Stomach (tissue), 8 donors: ENCODE measurements at regions not wholly inside any gene's neighbourhood (a gene's known extent, or its start where the extent isn't known, plus 50 kb on each side); places are given as distances from the start of the nearest gene placed in this dataset.

Source experiments
- DNase-seq, 2 donors: peaks; one replicate each; pipeline versions ENCODE4 v3.0.0 to v3.0.0-alpha.2; 2013 to 2019
- H3K27ac ChIP-seq, 5 donors: fragments of 200-600 bp in 4 of 5; sonication (generic) in 4 of 5; one replicate each; pipeline ENCODE4 v1.5.1; 2013 to 2019; ENCODE audit warnings: mild to moderate bottlenecking in 1 of 5, moderate library complexity in 1 of 5
- H3K27me3 ChIP-seq, 3 donors: fragments of 200-600 bp; sonication (generic); one replicate each; pipeline ENCODE4 v1.5.1; 2017 to 2019; ENCODE audit warnings: mixed run types in 1 of 3
- H3K36me3 ChIP-seq, 4 donors: fragments of 200-600 bp; sonication (generic); 1 replicate in 3 of 4; 2 replicates in 1 of 4; pipeline ENCODE4 v1.5.1; 2016 to 2019
- H3K4me1 ChIP-seq, 4 donors: fragments of 200-600 bp; sonication (generic); one replicate each; pipeline ENCODE4 v1.5.1; 2016 to 2019
- H3K4me3 ChIP-seq, 4 donors: fragments of 200-600 bp; sonication (generic) in 3 of 4; one replicate each; pipeline ENCODE4 v1.5.1; 2016 to 2019; ENCODE audit warnings: mild to moderate bottlenecking in 1 of 4
- H3K9me3 ChIP-seq, 4 donors: fragments of 200-600 bp; sonication (generic); one replicate each; pipeline ENCODE4 v1.5.1; 2016 to 2019
- EP300 ChIP-seq: sonication (generic); formaldehyde crosslinking; IDR thresholded peaks from one replicate; pipeline ENCODE4 v1.6.1; 2017; ENCODE audit warnings: antibody characterized with exemption
- POLR2A ChIP-seq, 4 donors: fragments of 450-650 bp; IDR thresholded peaks; one replicate each; pipeline ENCODE4 v1.6.1; 2016; ENCODE audit warnings: antibody characterized with exemption in 4 of 4, control low read depth in 2 of 4, mild to moderate bottlenecking in 1 of 4, moderate library complexity in 1 of 4
- POLR2AphosphoS5 ChIP-seq, 3 donors: sonication (generic); formaldehyde crosslinking; IDR thresholded peaks; one replicate each; pipeline ENCODE4 v1.6.1; 2016; ENCODE audit warnings: antibody characterized with exemption in 3 of 3
- WGBS, 5 donors: extraction: QIAGEN DNeasy Blood & Tissue Kit in 3 of 5; methylation state at CpG; one replicate each; pipeline versions ENCODE4 v1.1.5 to v1.1.7; 2013 to 2018; 5-methylcytosine and 5-hydroxymethylcytosine counted together
- intact Hi-C: fragments of 100-400 bp; cut with DNase I; formaldehyde crosslinking; loops from one replicate; pipeline ENCODE4 v1.15.1; 2023; ENCODE audit warnings: low total_unique reads
- TF ChIP-seq, protein P1 (sequence below), 7 experiments: fragments of 450-650 bp in 4 of 7; fragments of 200-600 bp in 3 of 7; sonication (generic) in 3 of 7; IDR thresholded peaks; one replicate each; pipeline ENCODE4 v1.5.1; 2016 to 2019; ENCODE audit warnings: antibody characterized with exemption in 7 of 7, control low read depth in 2 of 7, mild to moderate bottlenecking in 1 of 7
- donor health status: healthy with polysubstance abuse.
- donor health status: Bipolar disorder and iron deficiency.
- donor health status: healthy.

GRCh38 chr6:105875974-105876640 is 210.0 kb upstream of the PRDM1 start:
- WGBS, 5 donors = 52 to 76% (median 61%) methylated on average over 11 of the region's 11 CpGs
- Histone ChIP-seq H3K9me3 (no peaks in the 10 kb centered on the region), H3K4me1 (peaks cover 0 to 14% (median 11%) of the 10 kb centered on the region in 4 donors), H3K36me3 (no peaks in the 10 kb centered on the region), H3K4me3 (no peak overlapping the region), H3K27ac (no peak overlapping the region), H3K27me3 (no peaks in the 10 kb centered on the region)
- intact Hi-C loops = no loop called here
- no peak for DNase-seq
- TF ChIP-seq POLR2AphosphoS5 (IDR thresholded peaks at IDR 0.05) (no peak), EP300 (no peak), POLR2A (IDR thresholded peaks at IDR 0.05) (no peak)
- TF ChIP-seq, protein P1, sequence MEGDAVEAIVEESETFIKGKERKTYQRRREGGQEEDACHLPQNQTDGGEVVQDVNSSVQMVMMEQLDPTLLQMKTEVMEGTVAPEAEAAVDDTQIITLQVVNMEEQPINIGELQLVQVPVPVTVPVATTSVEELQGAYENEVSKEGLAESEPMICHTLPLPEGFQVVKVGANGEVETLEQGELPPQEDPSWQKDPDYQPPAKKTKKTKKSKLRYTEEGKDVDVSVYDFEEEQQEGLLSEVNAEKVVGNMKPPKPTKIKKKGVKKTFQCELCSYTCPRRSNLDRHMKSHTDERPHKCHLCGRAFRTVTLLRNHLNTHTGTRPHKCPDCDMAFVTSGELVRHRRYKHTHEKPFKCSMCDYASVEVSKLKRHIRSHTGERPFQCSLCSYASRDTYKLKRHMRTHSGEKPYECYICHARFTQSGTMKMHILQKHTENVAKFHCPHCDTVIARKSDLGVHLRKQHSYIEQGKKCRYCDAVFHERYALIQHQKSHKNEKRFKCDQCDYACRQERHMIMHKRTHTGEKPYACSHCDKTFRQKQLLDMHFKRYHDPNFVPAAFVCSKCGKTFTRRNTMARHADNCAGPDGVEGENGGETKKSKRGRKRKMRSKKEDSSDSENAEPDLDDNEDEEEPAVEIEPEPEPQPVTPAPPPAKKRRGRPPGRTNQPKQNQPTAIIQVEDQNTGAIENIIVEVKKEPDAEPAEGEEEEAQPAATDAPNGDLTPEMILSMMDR (IDR thresholded peaks at IDR 0.05) = no peak

DNA sequence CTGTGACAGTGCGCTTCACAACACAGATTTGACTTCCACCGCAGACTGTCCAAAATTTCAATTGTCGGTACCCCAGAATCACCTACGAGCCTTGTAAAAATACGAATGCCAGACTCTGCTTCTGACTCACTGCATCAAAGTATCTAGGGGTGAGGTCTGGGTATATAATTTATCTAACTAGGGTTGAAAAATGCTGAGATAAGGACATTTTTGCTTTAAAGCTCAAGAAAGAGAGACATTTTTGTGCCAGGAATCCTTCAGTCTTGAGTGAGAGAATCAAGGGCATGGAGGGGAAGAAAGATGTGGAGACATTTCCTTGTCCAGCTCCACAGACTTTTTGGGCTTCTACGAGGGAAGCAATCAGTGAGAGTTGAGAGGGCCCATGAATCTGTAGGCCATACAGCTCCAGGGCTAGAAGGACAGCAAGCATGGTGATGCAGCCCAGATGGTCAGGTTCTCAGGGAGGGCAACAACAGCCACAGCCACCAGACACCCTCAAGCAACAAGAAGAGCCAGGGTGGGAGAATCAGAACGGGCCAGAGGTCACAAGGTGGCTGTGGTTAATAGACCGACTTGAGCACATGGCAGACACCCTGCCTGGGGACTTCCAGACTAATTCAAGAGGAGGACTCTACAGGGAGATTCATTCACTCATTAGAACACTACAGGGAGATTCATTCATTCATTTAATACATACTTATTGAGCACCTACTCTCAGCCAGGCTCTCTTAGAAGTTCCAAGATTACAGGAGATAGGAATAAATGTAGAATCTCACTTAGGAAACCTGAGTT is 211.1 kb upstream of the PRDM1 start:
- H3K27me3 ChIP-seq = no peaks in the 10 kb centered on the region
- DNase-seq = no peak
- H3K27ac ChIP-seq = no peak overlapping the region
- peaks cover 0 to 14% (median 11%) of the 10 kb centered on the region in 4 donors for H3K4me1 ChIP-seq
- intact Hi-C loops = no loop called here
- WGBS, 5 donors = 83 to 95% (median 92%) methylated on average over 8 of the region's 8 CpGs
- TF ChIP-seq POLR2AphosphoS5 (IDR thresholded peaks at IDR 0.05) (no peak), EP300 (no peak), POLR2A (IDR thresholded peaks at IDR 0.05) (no peak)
- TF ChIP-seq, protein P1 (IDR thresholded peaks at IDR 0.05) = no peak
- H3K9me3 ChIP-seq = no peaks in the 10 kb centered on the region
- H3K4me3 ChIP-seq = no peak overlapping the region
- H3K36me3 ChIP-seq = no peaks in the 10 kb centered on the region

- H3K27ac ChIP-seq = no peak overlapping the region
Observed at GRCh38 chr6:105873799-105874198, 212.3 kb upstream of the PRDM1 start.

GRCh38 chr6:105873211-105873704 is 212.9 kb upstream of the PRDM1 start:
- no peak overlapping the region for H3K27ac ChIP-seq
- peaks cover 0 to 14% (median 11%) of the 10 kb centered on the region in 4 donors for H3K4me1 ChIP-seq
- H3K9me3 ChIP-seq = no peaks in the 10 kb centered on the region
- H3K4me3 ChIP-seq = no peak overlapping the region
- TF ChIP-seq EP300 (no peak), POLR2A (IDR thresholded peaks at IDR 0.05) (no peak), POLR2AphosphoS5 (IDR thresholded peaks at IDR 0.05) (no peak)
- TF ChIP-seq, protein P1 (IDR thresholded peaks at IDR 0.05) = no peak
- no peaks in the 10 kb centered on the region for H3K36me3 ChIP-seq
- DNase-seq = peak in 1 of 2 donors; percentile 54
- intact Hi-C loops = no loop called here
- WGBS, 5 donors = 5 to 15% (median 5%) methylated on average over 2 of the region's 2 CpGs
- no peaks in the 10 kb centered on the region for H3K27me3 ChIP-seq

More at GRCh38 chr6:105873799-105874198, 212.3 kb upstream of the PRDM1 start:
- Histone ChIP-seq H3K4me1 (peaks cover 0 to 14% (median 11%) of the 10 kb centered on the region in 4 donors), H3K9me3 (no peaks in the 10 kb centered on the region), H3K4me3 (no peak overlapping the region), H3K36me3 (no peaks in the 10 kb centered on the region), H3K27me3 (no peaks in the 10 kb centered on the region)
- intact Hi-C loops = no loop called here
- WGBS, 5 donors = 27 to 54% (median 48%) methylated on average over 3 of the region's 3 CpGs
- TF ChIP-seq POLR2A (IDR thresholded peaks at IDR 0.05) (no peak), EP300 (no peak), POLR2AphosphoS5 (IDR thresholded peaks at IDR 0.05) (no peak)
- TF ChIP-seq, protein P1 (IDR thresholded peaks at IDR 0.05) = no peak
- no peak for DNase-seq
